ENCODE measurements at regions not wholly inside any gene's neighbourhood (a gene's known extent, or its start where the extent isn't known, plus 50 kb on each side); places are given as distances from the start of the nearest gene placed in this dataset.
"Not testable (repeated sequence)": the region's sequence is repeated elsewhere in the genome, so short reads cannot be mapped to it uniquely, and the experiment has no call there.

DNA sequence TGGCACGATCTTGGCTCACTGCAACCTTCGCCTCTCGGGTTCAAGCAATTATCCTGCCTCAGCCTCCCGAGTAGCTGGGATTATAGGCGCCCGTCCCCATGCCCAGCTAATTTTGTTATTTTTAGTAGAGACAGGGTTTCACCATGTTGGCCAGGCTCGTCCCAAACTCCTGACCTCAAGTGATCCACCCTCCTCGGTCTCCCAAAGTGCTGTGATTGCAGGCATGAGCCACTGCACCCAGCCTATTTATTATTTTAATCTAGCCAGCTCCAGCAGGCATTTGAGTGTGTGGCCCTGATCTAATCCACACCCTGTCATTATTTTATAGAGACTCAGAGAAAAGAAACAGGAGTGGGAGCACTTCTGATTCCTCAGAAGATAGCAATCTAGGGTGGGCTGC is 66.4 kb upstream of the ABHD2 start:
- not testable (repeated sequence) for H3K9me3 ChIP-seq (ENCODE audit: insufficient read depth in 2 of 2, low read depth in 1 of 2, low read length in 1 of 2); H3K79me1 ChIP-seq (ENCODE audit: low read depth, low read length); H4K20me1 ChIP-seq (replicated peaks in 1 of 2; ENCODE audit: control insufficient read depth in 1 of 2, insufficient read depth in 2 of 2, low read length in 2 of 2); FAIRE-seq; H3K4me2 ChIP-seq (ENCODE audit: insufficient read depth in 1 of 2, low read depth in 2 of 2, low read length in 2 of 2); H3K9ac ChIP-seq (replicated peaks in 1 of 4; ENCODE audit: extremely low read depth in 1 of 4, low read depth in 3 of 4, low read length in 3 of 4); H3K36me3 ChIP-seq (ENCODE audit: control insufficient read depth in 2 of 4, insufficient read depth in 4 of 4, low read length in 3 of 4); H3K56ac ChIP-seq (replicated peaks; ENCODE audit: insufficient read length, low read depth, low read length); H4K8ac ChIP-seq (ENCODE audit: extremely low read depth, insufficient read depth, low read length); H3K4me3 ChIP-seq (ENCODE audit: extremely low read depth in 1 of 4, insufficient read depth in 2 of 4, low read depth in 3 of 4, low read length in 4 of 4); H3K23me2 ChIP-seq (ENCODE audit: low read depth, low read length); H2BK12ac ChIP-seq (ENCODE audit: low read depth, low read length); H3K4ac ChIP-seq (replicated peaks; ENCODE audit: insufficient read length, low read depth, low read length); H3K27ac ChIP-seq (ENCODE audit: low read depth, low read length); H2BK20ac ChIP-seq (ENCODE audit: low read length); DNase-seq (ENCODE audit: low read depth in 1 of 2, low spot score in 2 of 2); H2AFZ ChIP-seq (ENCODE audit: low read length); H3K14ac ChIP-seq (ENCODE audit: insufficient read length); H4K91ac ChIP-seq (replicated peaks; ENCODE audit: insufficient read length, low read length); H2BK5ac ChIP-seq (ENCODE audit: low read depth, low read length); H2AK5ac ChIP-seq (ENCODE audit: low read depth, low read length); H3K18ac ChIP-seq (ENCODE audit: extremely low read depth, low read length); H2BK120ac ChIP-seq (replicated peaks; ENCODE audit: low read depth, low read length); H2BK15ac ChIP-seq (ENCODE audit: low read length); H4K5ac ChIP-seq (ENCODE audit: insufficient read length, low read depth, low read length); H3K23ac ChIP-seq (ENCODE audit: insufficient read length); H3K27me3 ChIP-seq (replicated peaks in 1 of 4; ENCODE audit: control insufficient read depth in 3 of 4, extremely low read depth in 1 of 4, insufficient read depth in 3 of 4, low read length in 3 of 4); H3K79me2 ChIP-seq (ENCODE audit: control insufficient read depth in 1 of 2, insufficient read depth in 2 of 2, low read length in 2 of 2)
- CTCF ChIA-PET (ENCODE audit: partially characterized antibody), result interaction anchor here (0.6 to 4.1 kb wide), 16 partner anchors 11 to 178 kb away, joined by 3 to 34 read pairs (median 4); partner anchors contain the start of gene HAPLN3
- POLR2A ChIA-PET (ENCODE audit: partially characterized antibody), result interaction anchor here (0.7 to 7.1 kb wide), 5 partner anchors 9 to 126 kb away, joined by 3 to 57 read pairs (median 3); partner anchors contain the start of gene HAPLN3
- WGBS, 2 experiments (ENCODE audit: extremely low coverage in 1 of 2, insufficient coverage in 1 of 2, insufficient read length in 1 of 2, insufficient replicate concordance in 2 of 2, low coverage in 1 of 2, low lambda C conversion rate in 2 of 2, missing lambda C conversion rate in 1 of 2), result 89% methylated on average over 8 of the region's 8 CpGs; no CpG with 5 or more reads in 1 of the 2 experiments
- H3K4me1 ChIP-seq (replicated peaks in 1 of 4; ENCODE audit: control insufficient read depth in 3 of 4, insufficient read depth in 4 of 4, low read length in 3 of 4), result peaks cover 2 to 12% (median 3%) of the 10 kb centered on the region in 4 experiments; a peak in 5 of 7 replicates

All from H1 (cell line).